GM18951 (cell line): ENCODE measurements at regions not wholly inside any gene's neighbourhood (a gene's known extent, or its start where the extent isn't known, plus 50 kb on each side); places are given as distances from the start of the nearest gene placed in this dataset.

Experiments used
- POLR2A ChIP-seq: IDR thresholded peaks from 4 replicates; pipeline ENCODE4 v1.6.1; 2011; ENCODE audit warnings: mild to moderate bottlenecking; ENCODE audit not compliant: insufficient read length, insufficient read depth; ENCODE audit errors: extremely low read depth
- in situ Hi-C: fragments of 300-500 bp; cut with MboI; formaldehyde crosslinking; loops from one replicate; pipeline ENCODE4 v1.12.0; 2022; ENCODE audit warnings: low sequenced_read_pairs, mixed read lengths, inconsistent platforms; ENCODE audit not compliant: unreplicated experiment

- in situ Hi-C loops: no loop called here
- no peak for TF ChIP-seq POLR2A
Observed at GRCh38 chr3:80241791-80242190, 474.0 kb upstream of the ROBO1 start.

DNA sequence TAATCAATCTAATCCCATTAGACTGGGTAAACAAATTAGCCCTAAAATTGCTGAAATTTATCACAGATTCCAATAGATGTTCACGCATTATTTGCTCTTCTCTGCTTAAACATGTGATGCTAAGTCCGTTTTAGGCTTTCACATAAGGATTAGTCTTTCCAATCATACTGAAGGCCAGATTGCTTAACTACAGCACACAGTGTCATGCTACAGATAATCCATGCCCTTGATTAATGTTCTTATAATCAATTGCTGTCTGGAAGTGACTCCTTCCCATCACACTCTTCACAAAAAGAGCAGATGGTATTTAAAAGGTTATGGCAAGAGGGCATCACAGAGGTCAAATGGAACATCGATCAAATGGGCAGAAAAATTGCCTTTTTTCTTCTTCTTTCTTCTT lies 471.5 kb upstream of the ROBO1 start:
- in situ Hi-C loops: no loop called here
- no peak for TF ChIP-seq POLR2A

DNA sequence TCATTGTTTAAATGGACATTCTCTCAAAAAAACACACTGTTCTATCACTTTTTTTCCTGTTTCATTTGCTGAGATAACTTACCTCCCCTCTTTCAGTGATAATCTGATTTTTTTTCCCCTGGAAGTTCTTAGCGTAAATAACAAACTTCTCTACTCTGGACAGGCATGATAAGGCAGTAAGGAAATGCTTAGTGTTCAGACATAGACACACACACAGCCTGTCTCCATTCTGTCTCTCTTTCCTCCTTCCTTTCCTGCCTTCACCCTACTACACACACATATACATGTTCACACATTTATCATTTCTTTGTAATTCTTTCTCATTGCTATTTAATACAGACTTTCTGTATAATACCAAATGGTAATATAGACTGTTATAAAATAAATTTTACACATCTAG lies 470.8 kb upstream of the ROBO1 start:
- TF ChIP-seq POLR2A: no peak
- in situ Hi-C loops: no loop called here

- in situ Hi-C loops: no loop called here
- no peak for TF ChIP-seq POLR2A
Observed at GRCh38 chr3:80238152-80238551, 470.4 kb upstream of the ROBO1 start.

- in situ Hi-C loops: no loop called here
- no peak for TF ChIP-seq POLR2A
Observed at GRCh38 chr3:80234706-80235105, 466.9 kb upstream of the ROBO1 start.

- in situ Hi-C loops: no loop called here
- no peak for TF ChIP-seq POLR2A
Observed at GRCh38 chr3:80233576-80233975, 465.8 kb upstream of the ROBO1 start.

DNA sequence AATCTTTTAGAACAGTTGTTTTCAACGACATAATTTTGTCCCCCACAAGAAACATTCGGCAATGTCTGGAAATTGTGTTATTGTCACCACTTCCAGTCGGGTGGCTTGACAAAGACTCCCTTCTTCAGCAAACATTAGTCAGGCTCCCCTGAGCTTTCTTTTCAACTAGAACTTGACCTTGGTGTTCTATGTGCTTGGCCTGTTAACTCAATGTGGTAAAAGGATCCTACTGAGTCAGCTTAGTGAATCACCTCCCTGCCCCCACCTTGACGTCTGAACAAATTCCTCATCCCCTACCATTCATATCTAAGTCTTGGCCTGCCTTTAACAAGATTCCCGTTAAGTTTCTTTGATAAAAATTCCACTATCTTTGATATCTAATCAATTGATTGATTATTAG lies 465.0 kb upstream of the ROBO1 start:
- in situ Hi-C loops: no loop called here
- TF ChIP-seq POLR2A: no peak

DNA sequence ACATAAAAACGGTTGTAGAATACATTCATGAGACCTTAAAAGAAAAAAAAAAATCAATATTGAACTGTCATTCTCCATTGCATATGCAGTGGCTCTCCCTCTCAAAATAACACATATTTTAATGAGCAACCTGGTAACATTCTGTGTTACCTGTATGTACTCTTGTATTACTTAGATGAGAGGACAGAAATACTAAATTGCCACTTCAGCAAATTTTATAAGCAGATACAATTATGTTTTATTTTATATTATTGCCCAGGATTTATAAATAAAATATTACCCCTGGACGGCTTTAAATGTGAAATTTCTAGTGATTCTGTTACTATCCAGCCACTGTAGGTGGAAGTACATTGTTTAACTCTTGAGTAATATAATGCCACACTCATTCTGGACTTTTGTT lies 463.2 kb upstream of the ROBO1 start:
- no peak for TF ChIP-seq POLR2A
- in situ Hi-C loops: no loop called here

DNA sequence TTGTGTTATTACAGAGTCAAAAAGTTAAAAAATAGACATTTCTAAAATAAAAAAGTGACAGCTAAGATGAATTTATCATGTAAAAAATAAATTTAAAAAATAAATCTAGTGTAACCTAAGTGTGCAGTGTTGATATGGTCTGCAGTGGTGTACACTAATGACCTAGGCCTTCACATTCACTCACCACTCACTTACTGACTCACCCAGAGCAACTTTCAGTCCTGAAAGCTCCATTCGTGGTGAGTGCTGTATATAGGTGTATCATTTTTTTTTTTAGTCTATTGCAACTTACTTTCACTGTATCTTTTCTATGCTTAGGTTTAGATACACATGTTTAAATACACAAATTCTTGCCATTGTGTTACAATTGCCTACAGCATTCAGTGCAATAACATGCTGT lies 459.4 kb upstream of the ROBO1 start:
- in situ Hi-C loops: no loop called here

DNA sequence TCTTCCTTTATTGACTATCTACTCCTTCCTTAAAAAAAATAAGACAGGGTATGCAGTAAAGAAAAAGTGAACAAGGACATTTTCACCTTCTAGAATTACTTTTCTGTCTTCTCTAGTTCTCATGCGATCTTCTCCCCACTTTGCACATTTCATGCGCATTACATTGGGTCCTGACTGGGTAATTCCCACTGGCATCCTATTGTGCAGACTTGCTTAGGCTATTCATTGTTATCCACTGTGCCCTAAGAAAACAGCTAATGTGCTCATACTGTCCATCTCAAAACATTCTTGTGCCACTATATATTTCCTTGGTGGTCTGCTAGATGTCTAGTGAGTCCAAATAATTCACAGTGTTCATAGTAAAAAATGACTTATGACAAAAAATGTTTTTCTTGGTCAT lies 447.4 kb upstream of the ROBO1 start:
- in situ Hi-C loops: no loop called here
- TF ChIP-seq POLR2A: no peak

More for the DNA sequence above, 459.4 kb upstream of the ROBO1 start:
- TF ChIP-seq POLR2A: no peak

DNA sequence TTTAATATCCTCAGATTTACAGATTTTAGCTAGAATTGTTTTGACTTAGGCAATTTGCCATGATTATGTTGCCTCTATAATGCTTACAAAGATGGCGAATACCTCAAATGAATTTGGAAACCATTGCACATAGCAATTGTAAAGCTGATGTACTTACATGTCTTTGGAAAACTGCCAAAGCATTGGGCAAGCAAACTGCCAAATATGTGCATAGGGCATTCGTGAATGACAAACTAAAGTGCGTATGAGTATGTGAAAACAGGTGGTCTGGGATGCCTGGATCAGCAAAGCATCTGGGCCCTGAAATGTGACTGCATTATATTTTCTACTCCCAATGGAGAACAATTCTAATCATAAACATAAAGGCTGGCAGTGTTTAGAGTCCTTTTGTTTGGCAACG lies 445.3 kb upstream of the ROBO1 start:
- in situ Hi-C loops: no loop called here
- TF ChIP-seq POLR2A: no peak

- no peak for TF ChIP-seq POLR2A
- in situ Hi-C loops: no loop called here
Observed at GRCh38 chr3:80192936-80193335, 425.1 kb upstream of the ROBO1 start.

GRCh38 chr3:80190051-80190450 lies 422.3 kb upstream of the ROBO1 start:
- in situ Hi-C loops: no loop called here
- no peak for TF ChIP-seq POLR2A

- no peak for TF ChIP-seq POLR2A
- in situ Hi-C loops: no loop called here
Observed at GRCh38 chr3:80187981-80188380, 420.2 kb upstream of the ROBO1 start.

DNA sequence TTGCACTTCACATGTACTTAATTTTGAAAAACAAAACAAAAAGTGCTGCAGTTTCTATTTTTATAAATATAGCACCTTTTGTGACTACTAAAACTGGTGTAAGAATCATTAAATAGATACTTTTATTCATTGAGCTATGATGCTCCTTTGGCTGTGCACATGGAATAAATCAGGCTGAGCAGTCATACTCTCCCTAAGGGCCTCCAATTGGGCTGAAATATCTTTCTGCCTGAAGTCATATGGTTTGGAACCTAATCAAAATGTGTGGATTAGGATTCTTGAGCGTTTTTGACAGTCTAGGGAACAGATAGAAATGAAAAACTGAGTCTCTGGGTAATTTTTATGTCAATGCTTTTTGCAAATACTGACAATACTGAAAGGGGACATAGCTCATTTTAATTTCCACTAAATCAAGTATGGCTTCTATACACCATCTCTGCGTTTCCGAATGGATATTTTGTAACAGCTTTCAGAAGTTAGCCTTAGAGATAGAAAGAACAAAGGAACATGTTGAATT lies 392.2 kb upstream of the ROBO1 start:
- TF ChIP-seq POLR2A: no peak
- in situ Hi-C loops: no loop called here
